AG09319 (cell line): ENCODE measurements at regions not wholly inside any gene's neighbourhood (a gene's known extent, or its start where the extent isn't known, plus 50 kb on each side); places are given as distances from the start of the nearest gene placed in this dataset.

Experiments used
- DNase-seq: peaks from one replicate; pipeline ENCODE4 v3.0.0-alpha.2; 2010; ENCODE audit warnings: low read depth; ENCODE audit errors: extremely low read depth
- CTCF ChIP-seq: IDR thresholded peaks from 2 replicates; pipeline ENCODE4 v1.5.1; 2011; ENCODE audit warnings: low read depth, mild to moderate bottlenecking, inconsistent platforms, low read length, moderate library complexity

- no peak for TF ChIP-seq CTCF
- no peak for DNase-seq
These were observed 1179.7 kb downstream of the GATA3 start for GRCh38 chr10:9234191-9234590.

GRCh38 chr10:9238041-9238440 lies 1183.6 kb downstream of the GATA3 start:
- no peak for TF ChIP-seq CTCF
- no peak for DNase-seq

GRCh38 chr10:9239298-9239697 lies 1184.8 kb downstream of the GATA3 start:
- no peak for DNase-seq
- no peak for TF ChIP-seq CTCF

- TF ChIP-seq CTCF: no peak
- DNase-seq: peak; percentile 38
These were observed 1189.5 kb downstream of the GATA3 start for GRCh38 chr10:9243941-9244411.

GRCh38 chr10:9244864-9245263 lies 1190.4 kb downstream of the GATA3 start:
- DNase-seq: no peak
- TF ChIP-seq CTCF: no peak

GRCh38 chr10:9253121-9253520 lies 1198.6 kb downstream of the GATA3 start:
- TF ChIP-seq CTCF: no peak
- peak; percentile 16 for DNase-seq

GRCh38 chr10:9254353-9254752 lies 1199.9 kb downstream of the GATA3 start:
- peak; percentile 34 for DNase-seq
- no peak for TF ChIP-seq CTCF
